B cell (primary cell): ENCODE measurements at regions not wholly inside any gene's neighbourhood (a gene's known extent, or its start where the extent isn't known, plus 50 kb on each side); places are given as distances from the start of the nearest gene placed in this dataset.

ENCODE experiments used
- ATAC-seq: fragments of 200-7000 bp; cut with Tn5 transposase; one replicate; pipeline ENCODE4 v1.10.0; 2021; ENCODE audit warnings: low read depth, mild to moderate bottlenecking, moderate number of reproducible peaks, moderate library complexity
- CTCF ChIA-PET: fragments of 350-600 bp; sonication (Branson Sonifier 250); formaldehyde crosslinking; loops from one replicate; lab custom pipeline; 2021; ENCODE audit warnings: antibody characterized with exemption, inconsistent platforms; lab: Charles Lee
- POLR2A ChIA-PET: fragments of 350-600 bp; sonication (Branson Sonifier 250); formaldehyde crosslinking; loops from one replicate; lab custom pipeline; 2021; ENCODE audit warnings: antibody characterized with exemption; lab: Charles Lee
- DNase-seq: peaks from one replicate; pipeline ENCODE4 v3.0.0; 2013
- H2AFZ ChIP-seq: 2 replicates; pipeline ENCODE4 v1.6.1; 2012; ENCODE audit warnings: mild to moderate bottlenecking, low read depth, low read length; ENCODE audit not compliant: insufficient read depth, poor library complexity, severe bottlenecking
- H3K27ac ChIP-seq, 2 donors: 1 replicate in 1 of 2; 2 replicates in 1 of 2; pipeline ENCODE4 v1.5.1; 2012 to 2013; ENCODE audit warnings: low read length in 2 of 2, mild to moderate bottlenecking in 2 of 2, moderate library complexity in 1 of 2
- H3K27me3 ChIP-seq, 4 experiments: fragments of 200-600 bp in 1 of 4; sonication (generic) in 1 of 4; replicated peaks in 1 of 4; 1 replicate in 2 of 4; 2 replicates in 2 of 4; pipeline versions ENCODE4 v1.6.1 to v1.7.0; 2013 to 2016; ENCODE audit warnings: low read length in 3 of 4, mild to moderate bottlenecking in 2 of 4, mixed read lengths in 1 of 4, moderate library complexity in 1 of 4; ENCODE audit not compliant: insufficient read depth in 4 of 4, control insufficient read depth in 3 of 4; ENCODE audit errors: control extremely low read depth in 1 of 4
- H3K36me3 ChIP-seq, 2 experiments: replicated peaks in 1 of 2; 1 replicate in 1 of 2; 2 replicates in 1 of 2; pipeline versions ENCODE4 v1.6.1 to v1.7.1; 2013; ENCODE audit warnings: low read length in 1 of 2; ENCODE audit not compliant: insufficient read depth in 2 of 2, control insufficient read depth in 1 of 2; ENCODE audit errors: control extremely low read depth in 1 of 2, extremely low read depth in 1 of 2
- H3K4me1 ChIP-seq, 2 donors: fragments of 200-600 bp in 1 of 2; sonication (generic) in 1 of 2; 1 replicate in 1 of 2; 2 replicates in 1 of 2; pipeline versions ENCODE4 v1.5.1 to v1.6.1; 2013 to 2017; ENCODE audit warnings: low read length in 2 of 2; ENCODE audit not compliant: control insufficient read depth in 2 of 2, insufficient read depth in 2 of 2
- H3K4me2 ChIP-seq: replicated peaks from 2 replicates; pipeline ENCODE3; 2012; ENCODE audit warnings: mild to moderate bottlenecking, low read depth, low read length; ENCODE audit not compliant: poor library complexity, severe bottlenecking
- H3K4me3 ChIP-seq, 5 experiments: fragments of 200-600 bp in 1 of 5; sonication (generic) in 1 of 5; 1 replicate in 3 of 5; 2 replicates in 2 of 5; pipeline versions ENCODE4 v1.5.1 to v1.7.0; 2011 to 2016; ENCODE audit warnings: low read length in 4 of 5, mild to moderate bottlenecking in 4 of 5, low read depth in 2 of 5, control low read depth in 1 of 5, moderate library complexity in 1 of 5; ENCODE audit not compliant: insufficient read depth in 1 of 5; ENCODE audit errors: control extremely low read depth in 1 of 5, extremely low read depth in 1 of 5
- H3K79me2 ChIP-seq: fragments of 200-600 bp; sonication (generic); one replicate; pipeline ENCODE4 v1.6.0; 2016; ENCODE audit warnings: low read length; ENCODE audit not compliant: control insufficient read depth, insufficient read depth
- H3K9ac ChIP-seq: fragments of 200-600 bp; sonication (generic); 2 replicates; pipeline ENCODE4 v1.6.1; 2017; ENCODE audit warnings: mild to moderate bottlenecking, low read length, moderate library complexity
- H3K9me3 ChIP-seq, 3 donors: one replicate each; pipeline versions ENCODE4 v1.6.1 to v1.7.1; 2013; ENCODE audit warnings: low read length in 2 of 3; ENCODE audit not compliant: control insufficient read depth in 2 of 3, insufficient read depth in 1 of 3; ENCODE audit errors: control extremely low read depth in 1 of 3
- H4K20me1 ChIP-seq: 2 replicates; pipeline ENCODE4 v1.6.0; 2012; ENCODE audit warnings: mild to moderate bottlenecking, low read length; ENCODE audit not compliant: insufficient read depth, control insufficient read depth, poor library complexity, severe bottlenecking
- H3K27ac Mint-ChIP-seq: one replicate; pipeline ENCODE4 v1.8.0; 2021; ENCODE audit warnings: mixed read lengths
- H3K27me3 Mint-ChIP-seq: one replicate; pipeline ENCODE4 v1.8.0; 2021; ENCODE audit warnings: mixed read lengths
- H3K4me1 Mint-ChIP-seq: one replicate; pipeline ENCODE4 v1.8.0; 2021; ENCODE audit warnings: mixed read lengths
- H3K4me3 Mint-ChIP-seq: one replicate; pipeline ENCODE4 v1.8.0; 2021; ENCODE audit warnings: mixed read lengths
- H3K9me3 Mint-ChIP-seq: one replicate; pipeline ENCODE4 v1.8.0; 2022; ENCODE audit warnings: mixed read lengths; ENCODE audit not compliant: insufficient read depth
- CTCF ChIP-seq: fragments of 200-600 bp; IDR thresholded peaks from one replicate; pipeline ENCODE4 v1.8.0; 2022; ENCODE audit warnings: antibody characterized with exemption, mild to moderate bottlenecking
- EZH2 ChIP-seq: IDR thresholded peaks from 2 replicates; pipeline ENCODE4 v1.6.1; 2012; ENCODE audit warnings: borderline replicate concordance, low read depth, mild to moderate bottlenecking, moderate library complexity, low read length; ENCODE audit not compliant: insufficient read depth, poor library complexity, severe bottlenecking
- WGBS: methylation state at CpG from one replicate; pipeline ENCODE4 v1.1.5; 2013; ENCODE audit warnings: missing lambda C conversion rate; ENCODE audit not compliant: insufficient coverage; 5-methylcytosine and 5-hydroxymethylcytosine counted together
- intact Hi-C: fragments of 100-400 bp; cut with micrococcal nuclease; formaldehyde crosslinking; loops from one replicate; pipeline ENCODE4 v1.10.0; 2022

GRCh38 chr9:87433853-87434252 is 63.8 kb upstream of the DAPK1 start:
- H3K27ac Mint-ChIP-seq: no peak overlapping the region
- H3K4me3 Mint-ChIP-seq: no peak overlapping the region
- Histone ChIP-seq H3K4me1 (no peaks in the 10 kb centered on the region), H3K27ac (no peak overlapping the region), H3K79me2 (no peaks in the 10 kb centered on the region), H3K9ac (no peak overlapping the region), H2AFZ (no peak overlapping the region), H3K27me3 (no peaks in the 10 kb centered on the region), H3K9me3 (no peaks in the 10 kb centered on the region), H3K4me3 (no peak overlapping the region), H3K4me2 (no peak overlapping the region), H4K20me1 (no peaks in the 10 kb centered on the region), H3K36me3 (no peaks in the 10 kb centered on the region)
- no peak for ATAC-seq
- no peak for TF ChIP-seq EZH2
- TF ChIP-seq CTCF: no peak
- no peaks in the 10 kb centered on the region for H3K27me3 Mint-ChIP-seq
- no peaks in the 10 kb centered on the region for H3K4me1 Mint-ChIP-seq
- WGBS: 86% methylated on average over 1 of the region's 1 CpG
- intact Hi-C loops: no loop called here
- ChIA-PET POLR2A (no interaction called here), CTCF (no interaction called here)
- no peaks in the 10 kb centered on the region for H3K9me3 Mint-ChIP-seq
- no peak for DNase-seq

GRCh38 chr9:87434366-87434765 is 63.3 kb upstream of the DAPK1 start:
- no peaks in the 10 kb centered on the region for H3K79me2 ChIP-seq
- intact Hi-C loops: no loop called here
- no peaks in the 10 kb centered on the region for H3K27me3 Mint-ChIP-seq
- H3K4me3 Mint-ChIP-seq: no peak overlapping the region
- DNase-seq (no peak), ATAC-seq (no peak)
- H3K9me3 ChIP-seq: no peaks in the 10 kb centered on the region
- ChIA-PET POLR2A (no interaction called here), CTCF (no interaction called here)
- WGBS: no CpG with 5 or more reads among the region's 4 CpGs
- no peak overlapping the region for H2AFZ ChIP-seq
- H3K27me3 ChIP-seq: no peaks in the 10 kb centered on the region
- no peaks in the 10 kb centered on the region for H3K9me3 Mint-ChIP-seq
- no peaks in the 10 kb centered on the region for H4K20me1 ChIP-seq
- no peaks in the 10 kb centered on the region for H3K36me3 ChIP-seq
- H3K9ac ChIP-seq: no peak overlapping the region
- H3K4me2 ChIP-seq: no peak overlapping the region
- no peaks in the 10 kb centered on the region for H3K4me1 Mint-ChIP-seq
- TF ChIP-seq CTCF (no peak), EZH2 (no peak)
- no peak overlapping the region for H3K27ac Mint-ChIP-seq
- no peaks in the 10 kb centered on the region for H3K4me1 ChIP-seq
- H3K4me3 ChIP-seq: no peak overlapping the region
- no peak overlapping the region for H3K27ac ChIP-seq
